HG02981 (cell line): ENCODE measurements at regions not wholly inside any gene's neighbourhood (a gene's known extent, or its start where the extent isn't known, plus 50 kb on each side); places are given as distances from the start of the nearest gene placed in this dataset.

Experiments used
- ATAC-seq: cut with Tn5 transposase; IDR thresholded peaks from one replicate; pipeline ENCODE4 v1.9.1; 2021; ENCODE audit warnings: mild to moderate bottlenecking, moderate library complexity; ENCODE audit not compliant: unreplicated experiment

GRCh38 chr12:118689793-118690192, 291.5 kb upstream of the SRRM4 start:
- ATAC-seq, result peak; percentile 76

DNA sequence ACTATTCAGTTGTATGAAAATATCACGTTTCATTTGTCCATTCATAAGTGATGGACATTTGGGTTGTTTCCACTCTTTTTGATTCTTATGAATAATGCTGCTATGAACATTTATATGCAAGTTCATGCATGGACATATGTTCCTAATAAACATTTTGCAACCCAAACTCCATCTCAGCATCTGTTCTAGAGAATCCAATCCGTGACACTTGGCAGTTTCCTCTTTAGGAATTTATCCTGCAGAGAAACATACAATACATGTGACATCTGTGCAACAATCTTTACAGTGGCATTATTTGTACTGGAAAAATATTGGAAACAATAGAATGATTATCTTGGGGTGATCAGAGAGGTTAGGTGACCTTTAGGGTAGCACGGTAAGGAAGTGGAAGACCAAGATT, 290.8 kb upstream of the SRRM4 start:
- no peak for ATAC-seq

GRCh38 chr12:118694128-118694775, 287.1 kb upstream of the SRRM4 start:
- no peak for ATAC-seq

DNA sequence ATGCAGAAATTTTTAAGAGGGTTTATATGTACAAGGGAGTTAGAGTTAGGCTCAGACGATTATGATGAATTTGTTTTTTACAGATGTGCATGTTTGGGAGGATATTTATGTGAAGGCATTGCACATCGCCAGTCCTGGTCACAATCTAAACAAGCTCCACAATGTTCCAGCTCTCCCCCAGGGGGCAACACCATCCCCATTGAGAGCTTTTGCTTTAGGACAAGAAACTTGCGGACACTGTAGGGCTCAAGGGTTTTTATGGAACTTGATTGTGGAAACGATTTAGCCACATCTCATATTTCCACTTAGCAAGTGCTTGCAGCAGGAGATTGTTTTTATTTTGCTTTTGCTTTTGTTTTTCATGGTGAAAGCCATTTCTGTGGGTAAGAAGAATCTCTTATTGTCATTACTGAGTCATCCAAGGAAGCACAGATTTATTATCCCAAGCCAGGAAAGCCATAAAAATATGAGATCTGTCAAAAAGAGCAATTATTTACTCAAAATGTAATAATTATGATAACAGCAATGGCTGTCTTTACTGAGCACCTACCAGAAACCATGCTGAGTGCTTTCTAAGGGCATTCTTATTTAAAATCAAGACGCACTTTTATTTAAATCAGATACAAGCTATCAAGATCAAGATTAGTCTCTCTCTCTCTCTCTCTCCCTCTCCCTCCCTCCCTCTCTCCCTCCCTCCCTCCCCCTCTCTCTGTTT, 276.7 kb upstream of the SRRM4 start:
- ATAC-seq, result no peak

DNA sequence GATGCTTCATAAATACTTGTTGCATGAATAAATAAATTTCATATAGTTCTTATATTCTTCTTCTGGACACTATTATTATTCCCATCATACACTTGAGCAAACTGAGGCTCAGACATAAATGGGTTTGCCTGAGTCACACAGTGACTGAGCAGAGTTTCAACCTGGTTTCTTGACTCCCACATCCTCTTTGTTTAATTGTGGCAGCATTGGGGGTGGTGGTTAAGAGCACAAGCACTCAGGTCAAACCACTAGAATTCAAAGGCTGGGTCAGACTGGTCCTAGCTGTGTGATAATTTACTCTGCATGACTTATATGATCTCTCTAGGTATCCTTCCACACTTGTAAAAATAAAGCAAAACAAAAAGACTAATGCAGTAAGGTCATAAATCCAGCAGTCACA, 274.9 kb upstream of the SRRM4 start:
- ATAC-seq, result no peak

DNA sequence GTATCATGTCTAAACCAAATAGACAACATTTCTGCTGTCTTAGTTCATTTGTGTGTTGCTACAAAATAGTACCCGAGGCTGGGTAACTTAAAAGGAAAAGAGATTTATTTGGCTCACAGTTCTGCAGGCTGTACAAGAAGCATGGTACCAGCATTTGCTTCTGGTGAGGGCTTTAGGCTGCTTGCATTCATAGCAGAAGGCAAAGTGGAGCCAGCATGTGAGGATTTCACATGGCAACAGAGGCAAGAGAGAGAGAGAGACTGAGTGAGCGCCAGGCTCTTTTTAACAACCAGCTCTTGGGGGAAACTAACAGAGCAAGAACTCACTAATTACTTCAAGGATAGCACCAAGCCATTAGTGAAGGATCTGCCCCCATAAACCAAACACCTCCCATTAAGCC, 271.4 kb upstream of the SRRM4 start:
- ATAC-seq, result no peak

- ATAC-seq, result no peak
These were observed 270.2 kb upstream of the SRRM4 start for GRCh38 chr12:118711185-118711584.

GRCh38 chr12:118714051-118714460, 267.3 kb upstream of the SRRM4 start:
- no peak for ATAC-seq

- no peak for ATAC-seq
These were observed 266.8 kb upstream of the SRRM4 start for GRCh38 chr12:118714500-118714899.

DNA sequence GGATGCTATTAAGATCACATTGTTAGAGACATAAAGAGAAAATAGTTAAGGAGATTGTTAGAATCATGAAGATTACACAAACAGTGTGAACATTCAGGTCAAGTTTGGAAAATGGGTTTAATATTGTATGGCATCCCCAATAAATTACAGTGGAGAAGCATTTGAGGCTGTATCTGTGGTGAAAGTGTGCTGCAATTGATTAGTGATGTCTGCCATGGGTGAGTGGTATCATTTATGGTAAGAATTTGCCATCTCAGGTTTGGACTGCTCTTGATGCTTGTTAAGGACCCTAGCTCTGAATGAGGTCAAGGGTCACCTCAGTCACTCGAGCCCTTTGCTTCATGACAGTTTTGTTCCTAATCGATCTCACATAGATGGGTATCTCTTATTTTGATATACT, 265.7 kb upstream of the SRRM4 start:
- ATAC-seq, result no peak

DNA sequence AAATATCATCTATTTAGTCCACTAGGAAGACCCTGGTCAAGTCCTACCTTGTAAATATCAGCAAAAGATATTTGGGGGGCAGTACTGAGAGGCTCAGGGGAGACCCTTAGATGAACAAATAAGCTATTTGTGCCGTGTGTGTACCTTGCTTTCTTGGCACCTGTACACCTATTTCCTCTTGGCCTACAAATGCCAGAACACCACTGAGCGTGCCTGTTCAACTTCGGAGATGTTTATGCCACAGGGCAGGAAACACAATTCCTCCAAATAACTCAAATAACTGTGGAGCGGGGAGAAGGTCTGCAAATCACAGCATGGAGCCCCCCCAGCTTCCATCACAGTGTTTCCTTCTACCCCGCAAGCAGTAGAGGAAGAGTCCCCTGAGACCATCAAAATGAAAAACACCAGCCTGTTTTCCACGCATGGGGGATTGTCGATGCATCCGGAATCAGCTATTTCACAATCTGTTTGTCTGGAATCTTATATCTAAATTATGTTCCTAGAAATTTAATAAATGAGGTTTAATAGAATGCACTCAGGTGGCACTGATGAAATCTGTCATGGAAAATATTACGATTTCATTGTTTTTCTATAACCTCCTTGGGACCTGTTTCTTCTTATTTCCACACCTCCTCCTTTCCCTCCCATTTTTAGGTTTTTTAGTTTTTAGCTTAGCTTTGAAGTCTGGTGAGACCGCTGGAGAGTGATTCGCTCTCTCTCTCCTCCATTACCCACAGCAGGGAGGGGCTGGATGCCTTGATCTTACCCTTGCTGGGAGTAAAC, 254.0 kb upstream of the SRRM4 start:
- no peak for ATAC-seq

- ATAC-seq, result no peak
These were observed 253.4 kb upstream of the SRRM4 start for GRCh38 chr12:118727979-118728366.

DNA sequence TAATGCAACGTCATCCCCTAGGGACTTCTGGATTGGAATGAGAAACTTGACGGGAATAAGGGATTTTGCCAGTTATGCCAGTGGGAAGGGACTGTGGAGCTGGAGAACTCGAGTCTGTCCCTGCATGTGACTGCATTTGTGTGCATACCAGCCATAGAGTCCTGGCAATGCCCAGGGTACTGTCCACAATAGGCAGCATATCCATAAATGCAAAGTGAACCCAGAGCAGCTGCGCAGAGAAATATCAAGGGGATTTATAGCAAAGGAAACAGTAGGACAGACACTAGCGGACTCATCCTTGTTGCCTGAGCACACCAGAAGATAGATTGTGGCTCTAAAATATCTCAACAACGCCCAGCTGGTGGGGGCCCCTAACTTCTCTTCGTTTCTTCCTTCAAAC, 247.1 kb upstream of the SRRM4 start:
- no peak for ATAC-seq

- no peak for ATAC-seq
These were observed 243.3 kb upstream of the SRRM4 start for GRCh38 chr12:118737985-118738540.

- no peak for ATAC-seq
These were observed 240.1 kb upstream of the SRRM4 start for GRCh38 chr12:118741194-118741593.

DNA sequence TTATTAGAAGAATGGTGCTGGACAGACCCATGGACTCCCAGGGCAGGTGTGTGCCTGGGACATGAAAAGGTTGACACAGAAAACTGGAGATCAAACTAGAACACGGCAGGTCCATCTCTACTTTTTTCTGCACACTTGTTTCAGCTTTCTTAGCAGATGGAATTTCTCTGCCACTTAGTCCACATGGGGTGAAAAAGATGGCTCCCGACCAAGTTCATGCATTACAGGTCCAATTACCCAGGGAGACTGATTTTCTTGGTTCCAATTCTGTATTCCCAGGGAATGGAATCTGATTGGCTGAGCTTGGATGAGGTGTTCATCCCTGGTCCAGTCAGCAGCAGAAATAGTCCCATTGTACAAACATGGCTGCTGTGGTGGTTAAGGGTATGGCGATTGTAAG, 238.9 kb upstream of the SRRM4 start:
- ATAC-seq, result no peak

DNA sequence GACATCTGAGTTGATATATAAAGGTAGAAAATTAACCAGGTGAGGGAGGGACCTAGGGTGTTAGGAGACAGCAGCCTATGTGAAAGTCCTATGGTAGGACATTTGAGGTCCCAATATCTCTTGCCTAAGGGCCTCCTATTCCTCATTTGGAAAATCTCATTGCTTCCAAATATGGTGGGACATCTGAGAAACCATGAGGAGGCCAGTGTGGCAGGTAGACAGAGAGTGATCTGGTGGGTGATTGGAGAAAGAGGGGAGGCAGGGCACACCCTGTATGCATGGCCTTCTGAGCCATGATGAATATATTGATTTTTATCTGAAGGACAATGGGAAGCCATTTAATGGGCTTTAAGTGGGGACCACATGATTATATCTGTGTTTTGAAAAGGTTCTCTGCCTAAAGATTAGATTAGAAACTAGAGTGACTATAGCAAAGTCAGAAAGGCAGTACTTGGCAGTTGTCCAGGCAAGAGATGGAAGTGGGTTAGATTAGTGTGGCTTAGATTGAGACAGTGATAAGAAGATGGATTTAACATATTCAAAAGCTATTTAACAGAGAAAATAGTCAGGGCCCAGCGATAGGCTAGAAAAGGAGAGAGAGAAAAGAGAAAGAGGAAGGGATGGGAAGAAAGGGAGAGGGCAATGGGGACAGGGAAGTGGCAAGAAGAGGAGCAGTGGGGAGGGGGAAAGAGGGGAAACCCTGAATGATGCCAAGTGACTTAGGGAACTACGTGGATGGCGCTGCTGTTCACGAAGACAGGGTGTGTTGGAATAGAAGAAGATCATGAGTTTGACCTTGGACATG, 237.2 kb upstream of the SRRM4 start:
- no peak for ATAC-seq

DNA sequence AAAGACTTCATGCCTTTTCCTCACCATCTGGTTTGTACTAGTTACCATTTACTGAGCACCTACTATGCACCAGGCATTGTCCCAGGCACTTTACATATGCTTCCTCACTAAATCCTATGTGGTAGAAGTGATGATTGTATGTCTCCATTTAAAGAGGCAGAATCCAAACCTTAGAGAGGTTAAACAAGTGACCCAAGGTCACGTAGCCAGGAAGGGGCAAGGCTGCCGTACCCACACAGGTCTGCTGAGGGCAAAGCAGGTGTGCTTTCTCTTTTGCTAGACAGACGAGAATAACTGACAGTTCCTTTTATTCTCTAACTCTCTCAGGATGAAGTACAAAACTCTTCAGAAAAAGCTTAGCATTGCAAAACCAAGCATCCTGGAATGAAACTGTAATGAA, 235.2 kb upstream of the SRRM4 start:
- no peak for ATAC-seq

DNA sequence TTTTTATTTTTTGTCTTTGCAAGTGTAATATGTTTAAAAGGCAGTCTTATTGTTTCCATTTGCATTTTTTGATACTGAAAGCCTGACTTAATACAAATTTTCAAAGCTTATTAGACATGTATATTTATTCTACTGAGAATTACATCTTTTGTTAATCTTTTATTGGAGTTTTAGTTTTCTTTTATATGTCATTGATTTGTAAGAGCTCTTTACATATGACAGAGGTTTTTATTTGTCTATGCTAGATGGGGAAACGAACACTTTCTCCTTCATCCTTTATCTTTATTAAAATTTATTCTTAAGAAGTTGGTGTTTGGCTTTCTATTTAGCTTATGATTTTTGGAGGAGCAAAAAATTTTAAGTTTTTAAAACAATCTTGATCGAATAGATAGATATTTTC, 234.4 kb upstream of the SRRM4 start:
- no peak for ATAC-seq

- ATAC-seq, result no peak
These were observed 233.6 kb upstream of the SRRM4 start for GRCh38 chr12:118747771-118748170.
